A673 (cell line): ENCODE measurements at regions not wholly inside any gene's neighbourhood (a gene's known extent, or its start where the extent isn't known, plus 50 kb on each side); places are given as distances from the start of the nearest gene placed in this dataset.

Experiments
- EZH2 ChIP-seq: fragments of 200-600 bp; sonication (generic); IDR thresholded peaks from 2 replicates; pipeline ENCODE4 v1.6.1; 2017; ENCODE audit warnings: borderline replicate concordance, low read depth, mild to moderate bottlenecking, mixed read lengths, antibody characterized with exemption, low read length; ENCODE audit not compliant: poor library complexity, severe bottlenecking
- TF ChIP-seq, protein P1 (sequence below): fragments of 300-800, 200-600 bp; sonication (generic); conservative IDR thresholded peaks from 2 replicates; pipeline ENCODE4 v1.5.1; 2017; ENCODE audit warnings: low read depth, mild to moderate bottlenecking, antibody characterized with exemption, low read length, moderate library complexity, mixed read lengths

DNA sequence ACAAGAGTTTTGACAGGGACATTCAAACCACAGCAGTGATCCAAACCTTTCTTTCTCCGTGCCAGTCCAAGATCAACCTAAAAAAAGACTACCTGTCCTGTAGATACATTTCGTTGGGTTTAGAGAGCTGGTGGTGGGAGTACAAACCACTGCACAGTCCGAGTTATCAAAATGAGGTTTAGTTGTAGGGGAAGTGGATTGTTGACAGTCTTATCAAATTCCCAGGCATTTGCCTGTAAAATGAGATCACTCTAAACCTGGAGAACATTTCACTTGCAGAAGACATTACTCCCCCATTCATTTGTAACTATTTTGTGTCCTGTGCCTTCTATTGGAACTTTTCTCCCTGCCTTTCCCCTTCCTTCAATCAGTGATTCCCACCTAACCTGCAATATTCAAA lies 469.6 kb upstream of the JARID2 start:
- TF ChIP-seq, protein P1, sequence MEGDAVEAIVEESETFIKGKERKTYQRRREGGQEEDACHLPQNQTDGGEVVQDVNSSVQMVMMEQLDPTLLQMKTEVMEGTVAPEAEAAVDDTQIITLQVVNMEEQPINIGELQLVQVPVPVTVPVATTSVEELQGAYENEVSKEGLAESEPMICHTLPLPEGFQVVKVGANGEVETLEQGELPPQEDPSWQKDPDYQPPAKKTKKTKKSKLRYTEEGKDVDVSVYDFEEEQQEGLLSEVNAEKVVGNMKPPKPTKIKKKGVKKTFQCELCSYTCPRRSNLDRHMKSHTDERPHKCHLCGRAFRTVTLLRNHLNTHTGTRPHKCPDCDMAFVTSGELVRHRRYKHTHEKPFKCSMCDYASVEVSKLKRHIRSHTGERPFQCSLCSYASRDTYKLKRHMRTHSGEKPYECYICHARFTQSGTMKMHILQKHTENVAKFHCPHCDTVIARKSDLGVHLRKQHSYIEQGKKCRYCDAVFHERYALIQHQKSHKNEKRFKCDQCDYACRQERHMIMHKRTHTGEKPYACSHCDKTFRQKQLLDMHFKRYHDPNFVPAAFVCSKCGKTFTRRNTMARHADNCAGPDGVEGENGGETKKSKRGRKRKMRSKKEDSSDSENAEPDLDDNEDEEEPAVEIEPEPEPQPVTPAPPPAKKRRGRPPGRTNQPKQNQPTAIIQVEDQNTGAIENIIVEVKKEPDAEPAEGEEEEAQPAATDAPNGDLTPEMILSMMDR: no peak
- no peak for TF ChIP-seq EZH2
